Smooth muscle cell (in vitro differentiated cells): ENCODE measurements at regions not wholly inside any gene's neighbourhood (a gene's known extent, or its start where the extent isn't known, plus 50 kb on each side); places are given as distances from the start of the nearest gene placed in this dataset.

Experiments used
- DNase-seq: peaks from one replicate; lab custom pipeline; 2025; ENCODE audit not compliant: unreplicated experiment; lab: John Stamatoyannopoulos, UW
- H2AFZ ChIP-seq: fragments of 200-600 bp; sonication (generic); 2 replicates; pipeline ENCODE4 v1.6.0; 2016; ENCODE audit warnings: antibody characterized with exemption, low read depth, mild to moderate bottlenecking
- H3F3A ChIP-seq: fragments of 200-600 bp; sonication (generic); 2 replicates; pipeline ENCODE4 v1.6.0; 2017; ENCODE audit warnings: antibody characterized with exemption, low read depth
- H3K27ac ChIP-seq: fragments of 200-600 bp; sonication (generic); 2 replicates; pipeline ENCODE4 v1.5.1; 2016; ENCODE audit warnings: low read depth, mild to moderate bottlenecking
- H3K27me3 ChIP-seq: fragments of 200-600 bp; sonication (generic); 2 replicates; pipeline ENCODE4 v1.6.1; 2016; ENCODE audit warnings: low read depth, mild to moderate bottlenecking
- H3K36me3 ChIP-seq: fragments of 200-600 bp; sonication (generic); 2 replicates; pipeline ENCODE4 v1.5.1; 2016; ENCODE audit warnings: low read depth
- H3K4me1 ChIP-seq: fragments of 200-600 bp; sonication (generic); 2 replicates; pipeline ENCODE4 v1.5.1; 2016; ENCODE audit warnings: low read depth
- H3K4me2 ChIP-seq: fragments of 200-600 bp; sonication (generic); 2 replicates; pipeline ENCODE4 v1.6.0; 2016; ENCODE audit warnings: mild to moderate bottlenecking
- H3K4me3 ChIP-seq: fragments of 200-600 bp; sonication (generic); 2 replicates; pipeline ENCODE4 v1.5.1; 2016; ENCODE audit warnings: mild to moderate bottlenecking
- H3K79me2 ChIP-seq: fragments of 200-600 bp; sonication (generic); 2 replicates; pipeline ENCODE4 v1.6.0; 2016; ENCODE audit warnings: low read depth, mild to moderate bottlenecking
- H3K9ac ChIP-seq: fragments of 200-600 bp; sonication (generic); 2 replicates; pipeline ENCODE4 v1.6.0; 2016; ENCODE audit warnings: low read depth
- H3K9me3 ChIP-seq: fragments of 200-600 bp; sonication (generic); replicated peaks from 2 replicates; pipeline ENCODE4 v1.5.1; 2016; ENCODE audit warnings: low read depth
- H4K20me1 ChIP-seq: fragments of 200-600 bp; sonication (generic); 2 replicates; pipeline ENCODE4 v1.6.0; 2016; ENCODE audit warnings: low read depth
- WGBS: methylation state at CpG from one replicate; pipeline ENCODE4 v1.1.7; 2016; ENCODE audit warnings: low lambda C conversion rate; 5-methylcytosine and 5-hydroxymethylcytosine counted together
- TF ChIP-seq, protein P1 (sequence below): fragments of 200-600 bp; sonication (generic); IDR thresholded peaks from 2 replicates; pipeline ENCODE4 v1.5.1; 2017; ENCODE audit warnings: borderline replicate concordance, mild to moderate bottlenecking, antibody characterized with exemption; ENCODE audit not compliant: insufficient read depth, poor library complexity, severe bottlenecking

DNA sequence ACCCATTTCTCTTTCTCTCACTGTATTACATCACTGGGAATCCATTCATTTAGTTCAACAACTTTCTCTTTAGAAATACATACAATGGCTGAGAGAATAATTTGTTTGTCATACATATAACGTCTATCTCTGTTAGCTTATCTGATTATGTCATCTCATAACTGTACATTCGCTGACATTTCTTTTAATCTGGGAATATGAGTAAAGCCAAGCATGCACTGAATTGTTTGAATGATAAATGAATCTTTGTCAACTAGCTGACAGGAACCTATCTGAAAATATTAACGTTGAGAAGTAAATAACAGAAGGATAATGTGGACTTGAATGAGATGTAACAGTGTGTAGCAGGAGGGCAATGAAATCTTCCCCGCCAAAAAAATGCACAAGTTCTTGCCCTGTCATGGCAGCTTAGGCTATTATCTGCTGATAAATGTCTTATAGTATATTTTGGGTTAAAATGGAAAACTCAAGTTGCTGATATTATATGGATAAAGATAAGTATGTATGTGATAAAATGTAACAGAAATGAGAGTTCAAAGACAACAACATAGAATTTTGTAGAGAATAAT lies 581.2 kb upstream of the ADGRB3 start:
- Histone ChIP-seq H4K20me1 (no peaks in the 10 kb centered on the region), H3K4me2 (no peak overlapping the region), H2AFZ (no peak overlapping the region), H3K9me3 (no peaks in the 10 kb centered on the region), H3F3A (no peaks in the 10 kb centered on the region), H3K4me1 (no peaks in the 10 kb centered on the region), H3K27ac (no peak overlapping the region), H3K27me3 (no peaks in the 10 kb centered on the region), H3K9ac (no peak overlapping the region), H3K36me3 (no peaks in the 10 kb centered on the region), H3K79me2 (no peaks in the 10 kb centered on the region), H3K4me3 (no peak overlapping the region)
- TF ChIP-seq, protein P1, sequence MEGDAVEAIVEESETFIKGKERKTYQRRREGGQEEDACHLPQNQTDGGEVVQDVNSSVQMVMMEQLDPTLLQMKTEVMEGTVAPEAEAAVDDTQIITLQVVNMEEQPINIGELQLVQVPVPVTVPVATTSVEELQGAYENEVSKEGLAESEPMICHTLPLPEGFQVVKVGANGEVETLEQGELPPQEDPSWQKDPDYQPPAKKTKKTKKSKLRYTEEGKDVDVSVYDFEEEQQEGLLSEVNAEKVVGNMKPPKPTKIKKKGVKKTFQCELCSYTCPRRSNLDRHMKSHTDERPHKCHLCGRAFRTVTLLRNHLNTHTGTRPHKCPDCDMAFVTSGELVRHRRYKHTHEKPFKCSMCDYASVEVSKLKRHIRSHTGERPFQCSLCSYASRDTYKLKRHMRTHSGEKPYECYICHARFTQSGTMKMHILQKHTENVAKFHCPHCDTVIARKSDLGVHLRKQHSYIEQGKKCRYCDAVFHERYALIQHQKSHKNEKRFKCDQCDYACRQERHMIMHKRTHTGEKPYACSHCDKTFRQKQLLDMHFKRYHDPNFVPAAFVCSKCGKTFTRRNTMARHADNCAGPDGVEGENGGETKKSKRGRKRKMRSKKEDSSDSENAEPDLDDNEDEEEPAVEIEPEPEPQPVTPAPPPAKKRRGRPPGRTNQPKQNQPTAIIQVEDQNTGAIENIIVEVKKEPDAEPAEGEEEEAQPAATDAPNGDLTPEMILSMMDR, result no peak
- WGBS, result 82% methylated on average over 4 of the region's 4 CpGs
- DNase-seq, result no peak

DNA sequence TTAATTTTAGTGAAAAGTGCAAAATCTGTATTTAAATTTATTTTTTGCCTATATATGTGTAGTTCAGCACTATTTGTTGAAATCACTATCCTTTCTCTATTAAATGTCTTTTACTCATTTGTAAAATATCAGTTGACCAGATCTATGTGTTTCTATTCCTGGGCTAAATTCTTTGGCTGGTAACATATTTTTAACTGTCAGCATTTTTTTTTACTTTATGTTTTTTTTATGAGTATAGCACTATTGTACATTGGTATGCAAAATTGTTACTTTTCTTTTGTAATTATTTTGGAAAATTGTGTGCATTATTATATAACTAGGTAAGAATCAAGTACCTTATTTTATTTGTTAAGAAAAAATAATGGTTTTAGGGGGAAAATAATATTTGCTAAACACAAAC lies 582.8 kb upstream of the ADGRB3 start:
- no peaks in the 10 kb centered on the region for H3K4me1 ChIP-seq

DNA sequence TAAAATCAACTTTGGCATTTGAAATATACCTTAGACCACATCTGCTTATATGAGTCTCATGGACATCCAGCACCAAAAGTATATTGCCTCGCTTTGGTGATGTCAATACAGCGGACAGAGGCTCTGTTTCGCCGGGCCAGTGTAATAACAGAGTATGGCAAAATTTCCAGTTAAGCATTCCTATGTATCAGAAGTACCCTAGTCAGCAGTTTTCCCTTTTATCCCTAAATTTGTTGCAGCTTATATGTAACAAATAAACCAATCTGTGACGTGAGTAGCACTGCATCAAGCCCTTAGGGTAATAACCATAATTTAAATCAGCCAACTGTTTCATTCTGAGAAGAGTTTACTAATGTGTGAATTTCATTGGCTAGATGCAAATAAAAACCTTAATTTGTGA lies 585.5 kb upstream of the ADGRB3 start:
- no peaks in the 10 kb centered on the region for H4K20me1 ChIP-seq
- H3K27ac ChIP-seq, result no peak overlapping the region
- no peak overlapping the region for H3K4me2 ChIP-seq
- TF ChIP-seq, protein P1, result no peak
- whole genome bisulfite sequencing, result 93% methylated on average over 5 of the region's 5 CpGs
- no peak overlapping the region for H3K9ac ChIP-seq
- H3K36me3 ChIP-seq, result no peaks in the 10 kb centered on the region
- no peak for DNase-seq
- H3K4me1 ChIP-seq, result no peaks in the 10 kb centered on the region
- no peaks in the 10 kb centered on the region for H3K27me3 ChIP-seq
- H2AFZ ChIP-seq, result no peak overlapping the region
- no peaks in the 10 kb centered on the region for H3F3A ChIP-seq
- H3K9me3 ChIP-seq, result no peaks in the 10 kb centered on the region
- H3K79me2 ChIP-seq, result no peaks in the 10 kb centered on the region
- H3K4me3 ChIP-seq, result no peak overlapping the region

More for the DNA sequence above, 582.8 kb upstream of the ADGRB3 start:
- Histone ChIP-seq H3K4me2 (no peak overlapping the region), H3K9me3 (no peaks in the 10 kb centered on the region), H3K9ac (no peak overlapping the region), H3F3A (no peaks in the 10 kb centered on the region), H3K27me3 (no peaks in the 10 kb centered on the region), H3K36me3 (no peaks in the 10 kb centered on the region), H2AFZ (no peak overlapping the region), H3K79me2 (no peaks in the 10 kb centered on the region), H3K27ac (no peak overlapping the region), H4K20me1 (no peaks in the 10 kb centered on the region), H3K4me3 (no peak overlapping the region)
- TF ChIP-seq, protein P1, result no peak
- no peak for DNase-seq

DNA sequence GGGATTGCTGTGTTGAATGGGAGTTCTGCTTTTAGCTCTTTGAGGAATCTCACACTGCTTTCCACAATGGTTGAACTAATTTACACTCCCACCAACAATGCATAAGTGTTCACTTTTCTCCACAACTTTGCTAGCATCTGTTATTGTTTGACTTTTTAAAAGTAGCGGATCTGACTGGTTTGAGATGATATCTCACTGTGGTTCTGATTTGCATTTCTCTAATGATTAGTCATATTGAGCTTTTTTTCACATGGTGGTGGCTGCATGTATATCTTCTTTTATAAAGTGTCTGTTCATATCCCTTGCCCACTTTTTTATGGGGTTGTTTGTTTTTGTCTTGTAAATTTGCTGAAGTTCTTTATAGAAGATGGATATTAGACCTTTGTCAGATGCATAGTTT lies 588.3 kb upstream of the ADGRB3 start:
- Histone ChIP-seq H3K27ac (no peak overlapping the region), H4K20me1 (no peaks in the 10 kb centered on the region), H3K4me3 (no peak overlapping the region), H3K4me2 (no peak overlapping the region), H3K79me2 (no peaks in the 10 kb centered on the region), H3K4me1 (no peaks in the 10 kb centered on the region), H3K27me3 (no peaks in the 10 kb centered on the region), H3F3A (no peaks in the 10 kb centered on the region), H3K36me3 (no peaks in the 10 kb centered on the region), H2AFZ (no peak overlapping the region), H3K9me3 (no peaks in the 10 kb centered on the region), H3K9ac (no peak overlapping the region)
- TF ChIP-seq, protein P1, result no peak
- WGBS, result 89% methylated on average over 1 of the region's 1 CpG
- no peak for DNase-seq
